ENCODE measurements at regions not wholly inside any gene's neighbourhood (a gene's known extent, or its start where the extent isn't known, plus 50 kb on each side); places are given as distances from the start of the nearest gene placed in this dataset.

GRCh38 chr7:35581605-35582210 lies 113.2 kb downstream of the HERPUD2 start:
- H3K4me1 Mint-ChIP-seq = peaks cover 9% of the 10 kb centered on the region
- H3K4me3 Mint-ChIP-seq = no peak overlapping the region
- no peak for DNase-seq (ENCODE audit: low spot score in 2 of 2, unreplicated experiment in 2 of 2)
- peaks cover 15% of the 10 kb centered on the region for H3K9me3 Mint-ChIP-seq
- H3K27ac Mint-ChIP-seq = no peak overlapping the region
- no peaks in the 10 kb centered on the region for H3K27me3 Mint-ChIP-seq (ENCODE audit: low read depth)
- no peaks in the 10 kb centered on the region for H3K36me3 Mint-ChIP-seq
- TF ChIP-seq CTCF (IDR thresholded peaks at IDR 0.05; ENCODE audit: unreplicated experiment) = no peak

DNA sequence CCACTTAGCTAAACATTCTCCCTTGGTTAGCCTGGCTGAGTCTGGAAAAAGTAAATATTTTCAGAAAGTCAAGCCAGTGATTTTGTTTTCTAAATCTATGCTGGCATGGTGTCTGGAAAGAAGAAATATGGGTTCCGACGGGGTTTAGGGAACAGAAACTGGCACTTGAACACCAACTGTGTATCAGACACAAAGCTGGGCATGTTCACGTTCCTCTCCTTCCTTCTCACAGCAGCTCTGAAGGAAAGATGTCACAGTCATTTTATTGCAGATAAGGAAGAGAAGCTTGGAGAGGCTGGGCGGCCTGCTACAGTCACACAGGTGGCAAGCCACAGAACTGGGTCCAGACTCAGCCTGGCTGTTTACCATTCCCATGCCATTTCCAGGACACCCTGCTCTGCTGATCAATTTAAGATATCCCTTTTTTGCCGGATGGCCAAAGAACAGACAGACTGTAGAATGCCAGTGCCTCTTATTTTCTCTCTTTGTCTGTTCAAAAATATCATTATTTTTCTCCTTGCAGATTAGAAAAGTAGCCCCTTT lies 118.8 kb downstream of the HERPUD2 start:
- no peak for TF ChIP-seq CTCF (IDR thresholded peaks at IDR 0.05; ENCODE audit: unreplicated experiment)
- H3K27ac Mint-ChIP-seq = no peak overlapping the region
- H3K4me1 Mint-ChIP-seq = peaks cover 9% of the 10 kb centered on the region
- no peak for DNase-seq (ENCODE audit: low spot score in 2 of 2, unreplicated experiment in 2 of 2)
- peaks cover 2% of the 10 kb centered on the region for H3K27me3 Mint-ChIP-seq (ENCODE audit: low read depth)
- H3K9me3 Mint-ChIP-seq = peaks cover 17% of the 10 kb centered on the region
- no peak overlapping the region for H3K4me3 Mint-ChIP-seq
- H3K36me3 Mint-ChIP-seq = no peaks in the 10 kb centered on the region

DNA sequence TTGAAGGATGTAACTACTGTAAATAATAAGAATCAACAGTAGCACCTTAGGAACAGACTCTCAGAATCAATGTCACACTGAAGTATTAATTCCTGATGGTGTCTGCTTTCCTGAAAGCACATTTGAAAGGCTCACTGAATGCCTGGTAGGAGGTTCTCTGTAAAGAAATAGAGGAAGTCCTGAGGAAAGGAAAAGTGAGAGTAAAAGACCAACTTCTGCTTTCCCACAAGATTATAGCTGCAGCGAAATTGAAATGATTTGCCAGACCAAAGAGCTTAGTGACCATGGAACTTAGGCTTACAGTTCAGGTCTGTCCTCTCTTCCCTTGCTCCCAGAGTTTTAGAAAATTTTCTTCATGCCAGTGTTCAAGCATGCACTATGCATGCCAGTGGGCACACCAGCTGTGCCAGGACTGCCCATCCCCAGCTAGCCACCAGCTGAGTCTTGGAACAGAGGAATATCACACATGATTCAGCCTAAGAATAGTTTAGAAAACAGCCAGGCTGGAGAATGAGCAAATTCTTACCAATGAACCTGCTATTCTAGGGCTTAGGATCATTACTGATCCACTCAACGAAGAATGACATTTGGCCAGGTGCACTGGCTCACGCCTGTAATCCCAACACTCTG lies 123.2 kb downstream of the HERPUD2 start:
- Mint-ChIP-seq H3K36me3 (no peaks in the 10 kb centered on the region), H3K27me3 (ENCODE audit: low read depth) (peaks cover 7% of the 10 kb centered on the region), H3K4me1 (no peaks in the 10 kb centered on the region), H3K9me3 (peaks cover 2% of the 10 kb centered on the region), H3K4me3 (no peak overlapping the region), H3K27ac (no peak overlapping the region)
- no peak for TF ChIP-seq CTCF (IDR thresholded peaks at IDR 0.05; ENCODE audit: unreplicated experiment)
- DNase-seq (ENCODE audit: low spot score in 2 of 2, unreplicated experiment in 2 of 2) = no peak

DNA sequence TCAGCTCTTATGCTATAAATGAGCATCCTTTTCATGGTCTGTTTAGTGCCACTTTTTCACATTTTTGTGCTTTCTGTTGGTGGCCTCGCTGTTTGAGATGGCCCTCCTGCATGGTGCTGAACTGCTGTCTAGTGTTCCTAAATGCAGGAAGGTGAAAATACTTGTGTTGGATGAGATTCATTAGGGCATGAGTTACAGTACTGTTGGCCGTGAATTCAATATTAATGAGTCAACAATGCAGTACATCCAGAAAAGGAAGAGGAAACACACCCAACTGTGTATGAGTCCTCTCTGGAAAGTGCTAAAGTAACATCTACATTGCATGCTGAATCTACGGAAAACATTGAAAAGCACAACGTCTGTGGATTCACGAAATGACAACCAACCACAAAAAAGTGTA lies 124.0 kb downstream of the HERPUD2 start:
- Mint-ChIP-seq H3K9me3 (no peaks in the 10 kb centered on the region), H3K4me3 (no peak overlapping the region), H3K36me3 (no peaks in the 10 kb centered on the region), H3K4me1 (no peaks in the 10 kb centered on the region), H3K27me3 (ENCODE audit: low read depth) (peaks cover 7% of the 10 kb centered on the region), H3K27ac (no peak overlapping the region)
- TF ChIP-seq CTCF (IDR thresholded peaks at IDR 0.05; ENCODE audit: unreplicated experiment) = no peak
- no peak for DNase-seq (ENCODE audit: low spot score in 2 of 2, unreplicated experiment in 2 of 2)

GRCh38 chr7:35565927-35566326 lies 129.0 kb downstream of the HERPUD2 start:
- H3K27ac Mint-ChIP-seq = no peak overlapping the region
- H3K9me3 Mint-ChIP-seq = peaks cover 16% of the 10 kb centered on the region
- no peak for DNase-seq (ENCODE audit: low spot score in 2 of 2, unreplicated experiment in 2 of 2)
- H3K27me3 Mint-ChIP-seq (ENCODE audit: low read depth) = peaks cover 7% of the 10 kb centered on the region
- H3K4me1 Mint-ChIP-seq = no peaks in the 10 kb centered on the region
- no peaks in the 10 kb centered on the region for H3K36me3 Mint-ChIP-seq
- H3K4me3 Mint-ChIP-seq = no peak overlapping the region
- TF ChIP-seq CTCF (IDR thresholded peaks at IDR 0.05; ENCODE audit: unreplicated experiment) = no peak

Data from mesothelial cell of epicardium (in vitro differentiated cells).